HG02798 (cell line): ENCODE measurements at regions not wholly inside any gene's neighbourhood (a gene's known extent, or its start where the extent isn't known, plus 50 kb on each side); places are given as distances from the start of the nearest gene placed in this dataset.
"Not testable (repeated sequence)": the region's sequence is repeated elsewhere in the genome, so short reads cannot be mapped to it uniquely, and the experiment has no call there.

Source experiments
- ATAC-seq: cut with Tn5 transposase; IDR thresholded peaks from one replicate; pipeline ENCODE4 v1.9.1; 2021; ENCODE audit warnings: mild to moderate bottlenecking; ENCODE audit not compliant: unreplicated experiment, poor library complexity

DNA sequence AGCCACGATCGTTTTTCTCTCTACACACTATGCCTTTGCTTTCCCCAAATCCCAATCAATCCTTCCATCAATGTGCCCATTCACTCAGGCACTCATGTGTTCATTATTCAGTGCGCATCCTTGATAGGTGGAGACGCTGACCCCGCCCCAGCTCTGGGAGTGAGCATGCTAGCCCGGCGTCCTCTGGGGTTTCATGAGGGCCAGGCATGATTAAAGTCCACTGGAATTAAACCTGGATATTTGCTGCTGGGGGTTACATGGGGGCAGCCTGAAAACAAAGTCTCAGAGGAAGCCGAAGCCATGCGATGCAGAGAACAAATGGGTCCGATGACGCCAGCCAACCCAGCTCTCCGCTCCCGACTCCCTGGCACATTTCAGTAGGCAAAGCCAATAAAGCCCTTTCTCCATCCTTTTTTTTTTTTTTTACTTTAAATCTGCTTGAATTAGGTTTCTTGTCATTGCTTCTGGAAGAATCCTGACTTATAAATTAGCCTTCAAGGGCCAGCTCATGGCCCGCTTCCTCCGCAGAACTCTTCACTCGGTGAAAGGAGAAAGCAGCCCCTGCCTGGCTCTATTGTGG is 316.4 kb upstream of the ID2 start:
- no peak for ATAC-seq

GRCh38 chr2:8367833-8368232 is 314.0 kb upstream of the ID2 start:
- ATAC-seq: no peak

DNA sequence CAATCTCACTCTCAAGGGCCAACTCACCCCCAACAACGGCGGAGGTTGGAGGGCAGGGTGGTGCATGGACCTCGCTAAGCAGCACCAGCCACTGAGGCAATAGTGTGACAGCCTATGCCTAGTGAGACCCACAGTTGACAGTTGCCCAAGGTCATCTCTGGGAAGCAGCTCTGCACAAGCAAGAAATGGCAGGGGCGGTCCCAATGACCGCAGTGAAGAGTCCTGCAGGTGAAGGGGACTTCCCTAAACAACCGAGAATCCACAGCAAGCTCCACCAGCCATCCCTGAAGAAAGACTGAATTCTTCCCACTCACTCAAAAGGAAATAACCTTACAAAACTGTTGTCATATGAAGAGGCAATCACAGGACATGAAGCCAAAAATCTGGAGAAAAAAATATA is 313.4 kb upstream of the ID2 start:
- peak; percentile 84 for ATAC-seq

DNA sequence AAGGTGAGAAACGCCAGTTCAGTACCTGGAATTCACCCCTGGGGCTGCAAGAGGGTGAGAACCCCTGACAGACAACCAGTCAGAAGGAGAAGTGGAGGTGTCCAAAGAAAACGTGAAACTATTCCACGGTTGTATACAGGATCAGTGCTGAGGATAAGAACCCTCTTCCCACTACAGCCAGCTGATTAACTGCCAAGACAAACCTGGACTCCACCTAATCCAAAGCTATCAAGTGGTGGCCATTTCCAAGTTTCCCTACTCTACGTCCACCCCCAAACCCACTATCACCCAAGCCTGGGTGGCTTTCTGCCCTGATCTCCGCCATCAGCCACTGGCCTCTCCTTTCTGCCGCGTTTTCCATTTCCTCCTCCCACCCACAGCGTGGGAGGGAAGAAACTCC is 312.3 kb upstream of the ID2 start:
- ATAC-seq: no peak

- no peak for ATAC-seq
Measured at GRCh38 chr2:8370258-8370802, 311.5 kb upstream of the ID2 start.

DNA sequence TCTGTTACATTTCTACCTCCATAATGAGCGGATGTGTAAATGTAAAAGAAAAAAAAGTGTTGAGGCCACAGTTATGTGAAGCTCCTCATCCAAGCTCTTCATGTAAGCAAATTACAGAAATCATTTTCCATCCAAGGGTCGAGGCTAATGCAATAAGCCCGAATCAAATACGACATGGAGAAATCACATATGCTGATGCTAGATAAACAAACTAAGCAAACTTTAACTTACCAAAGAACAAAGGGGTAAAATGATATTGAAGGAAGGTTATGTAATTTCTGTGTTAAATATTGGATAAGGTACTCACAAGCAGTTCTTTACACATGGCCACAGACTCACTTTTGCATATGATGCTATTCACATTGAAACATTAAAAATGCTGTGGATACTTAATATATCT is 310.2 kb upstream of the ID2 start:
- no peak for ATAC-seq

- no peak for ATAC-seq
Measured at GRCh38 chr2:8374782-8375181, 307.1 kb upstream of the ID2 start.

- no peak for ATAC-seq
Measured at GRCh38 chr2:8376603-8377410, 305.0 kb upstream of the ID2 start.

DNA sequence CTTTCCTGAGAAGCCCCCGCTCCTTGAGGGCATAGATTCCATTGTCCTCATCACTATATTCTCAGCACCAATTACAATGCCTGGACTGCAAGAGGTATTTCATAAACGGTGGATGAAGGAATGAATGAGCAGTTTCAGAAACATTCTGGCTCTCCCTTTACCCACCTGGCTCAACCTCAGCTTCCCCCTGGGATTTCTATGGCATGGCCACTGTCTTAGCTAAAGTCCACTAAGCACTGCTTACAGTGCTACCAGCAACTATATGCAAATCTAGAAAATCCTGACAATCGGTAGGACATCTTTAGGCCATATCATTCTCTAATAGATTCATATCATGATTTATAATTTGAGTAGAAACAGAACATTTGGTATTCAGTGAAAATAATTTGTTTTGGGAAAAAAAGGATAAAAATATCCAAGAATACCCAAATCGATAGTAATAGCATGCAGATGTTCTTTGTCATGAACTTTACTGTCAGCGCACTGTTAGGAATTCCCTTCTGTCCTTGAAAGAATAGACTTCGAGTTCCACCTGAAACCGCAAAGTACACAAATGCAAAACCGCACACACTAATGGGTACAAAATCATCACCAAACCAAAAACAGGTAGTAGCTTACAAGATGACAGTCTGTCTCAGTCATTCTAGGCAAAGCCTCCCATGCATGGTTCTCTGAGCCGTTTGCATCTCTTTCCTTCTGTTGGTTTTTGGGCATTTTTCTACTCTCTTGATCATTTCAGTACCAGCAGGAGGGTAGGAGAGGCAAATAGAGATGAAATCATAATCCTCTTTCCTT is 303.6 kb upstream of the ID2 start:
- peak; percentile 60 for ATAC-seq

GRCh38 chr2:8379128-8379527 is 302.7 kb upstream of the ID2 start:
- ATAC-seq: no peak

- ATAC-seq: no peak
Measured at GRCh38 chr2:8379549-8379948, 302.3 kb upstream of the ID2 start.

DNA sequence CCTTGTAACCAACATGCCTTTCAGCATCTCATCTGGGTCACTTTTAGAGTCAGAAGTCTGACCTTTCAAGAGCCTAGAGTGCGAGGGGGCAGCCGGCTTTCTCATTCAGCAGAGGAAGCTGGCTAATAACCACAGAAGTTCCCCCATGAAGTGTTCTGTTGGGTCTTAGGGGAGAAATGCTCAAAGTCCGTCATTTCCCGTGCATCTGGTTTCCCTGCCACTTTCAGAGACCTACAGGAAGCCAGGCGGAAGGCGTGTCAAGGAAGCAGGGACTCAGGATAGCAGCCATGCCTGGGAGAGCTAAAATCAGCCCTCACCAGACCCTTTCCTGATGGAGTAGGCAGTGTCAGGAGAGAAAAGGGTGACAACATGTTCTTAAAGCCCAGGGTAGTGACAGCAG is 301.8 kb upstream of the ID2 start:
- no peak for ATAC-seq

DNA sequence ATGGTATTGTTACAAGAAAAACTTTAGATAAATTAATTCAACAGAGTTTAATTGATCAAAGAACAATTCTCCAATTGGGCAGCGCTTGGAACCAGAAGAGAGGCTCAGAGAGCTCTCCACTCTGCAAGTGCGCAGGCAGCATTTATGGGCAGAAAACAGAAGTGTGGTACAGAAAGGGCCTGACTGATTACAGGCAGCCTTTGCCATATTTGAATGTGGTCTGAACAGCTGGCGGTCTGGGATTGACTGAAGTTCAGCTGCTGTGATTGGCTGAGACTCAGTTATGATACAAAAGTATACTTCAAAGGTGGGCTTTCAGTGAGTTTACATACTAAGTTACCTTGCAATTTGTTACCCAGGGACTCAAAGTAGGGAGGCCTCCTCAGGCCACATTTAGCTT is 301.3 kb upstream of the ID2 start:
- ATAC-seq: peak; percentile 84

DNA sequence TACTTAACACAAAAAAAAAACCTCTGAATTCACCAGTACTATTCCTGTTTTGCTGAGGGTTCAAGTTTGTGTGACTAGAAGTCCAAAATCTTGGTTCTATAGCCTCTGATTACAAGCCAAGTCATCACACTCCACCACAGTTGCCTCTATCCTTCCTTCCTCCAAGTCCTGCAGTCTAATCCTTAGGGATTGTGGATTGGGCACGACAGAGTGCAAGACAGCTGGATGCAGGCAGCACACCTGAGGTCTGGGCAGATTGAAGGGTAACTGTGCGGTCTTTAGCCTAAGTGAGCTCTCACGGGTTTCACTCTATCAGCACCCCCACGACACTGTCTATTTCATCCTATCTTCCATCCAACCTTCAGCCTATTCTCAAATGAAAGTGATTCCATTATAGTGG is 299.4 kb upstream of the ID2 start:
- ATAC-seq: no peak

GRCh38 chr2:8386748-8387147 is 295.1 kb upstream of the ID2 start:
- ATAC-seq: not testable (repeated sequence)

GRCh38 chr2:8388781-8389180 is 293.1 kb upstream of the ID2 start:
- ATAC-seq: no peak

DNA sequence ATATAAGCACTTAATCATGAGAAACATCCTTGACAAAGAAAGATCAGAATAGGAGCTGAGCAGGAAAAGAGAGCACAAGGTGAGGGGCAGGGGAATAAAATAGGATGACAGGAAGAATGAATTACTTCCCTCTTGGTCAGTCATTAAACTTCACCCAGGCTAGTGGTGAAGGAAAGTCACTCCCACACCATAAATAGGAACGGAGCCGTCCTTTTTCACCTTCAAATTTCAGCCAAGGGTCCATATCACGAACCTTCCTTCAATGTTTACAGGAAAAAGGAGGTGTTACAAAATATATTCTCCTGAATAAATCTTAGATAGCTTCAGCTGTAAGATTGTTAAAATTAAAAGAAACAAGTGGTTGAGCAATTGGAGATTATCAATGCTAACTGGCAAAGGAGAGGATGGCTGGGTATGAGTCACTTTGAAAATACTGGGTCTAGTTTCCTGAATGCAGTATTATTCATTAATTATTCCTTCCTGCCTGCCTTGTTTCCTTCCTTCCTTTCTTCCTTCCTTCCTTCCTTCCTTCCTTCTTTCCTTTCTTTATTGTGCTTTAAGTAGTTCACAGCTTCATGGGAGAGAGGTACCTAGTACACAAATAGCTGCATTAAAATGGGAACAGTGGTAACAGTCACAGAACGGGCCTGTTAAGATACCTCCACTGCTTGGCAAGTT is 292.3 kb upstream of the ID2 start:
- ATAC-seq: no peak

DNA sequence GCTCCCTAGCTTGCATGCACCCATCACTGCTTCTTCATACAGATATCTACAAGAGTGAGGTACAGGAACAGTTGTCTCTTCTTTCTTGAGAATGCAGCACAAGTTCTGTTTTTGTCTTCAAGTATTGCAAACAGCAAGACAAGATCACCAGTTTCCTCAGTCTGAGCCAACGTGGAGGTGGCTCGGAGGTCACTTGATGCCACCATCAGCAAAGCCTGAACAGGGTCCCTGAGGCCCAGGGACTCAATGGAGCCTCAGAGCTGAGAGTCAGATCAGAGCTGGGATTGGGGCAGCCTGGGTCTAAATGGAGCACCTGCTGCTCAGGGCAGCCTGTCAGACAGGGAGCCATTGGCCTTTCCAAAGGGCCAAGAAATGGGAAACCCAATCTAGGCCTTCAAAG is 290.7 kb upstream of the ID2 start:
- no peak for ATAC-seq

GRCh38 chr2:8391584-8391983 is 290.3 kb upstream of the ID2 start:
- ATAC-seq: no peak

DNA sequence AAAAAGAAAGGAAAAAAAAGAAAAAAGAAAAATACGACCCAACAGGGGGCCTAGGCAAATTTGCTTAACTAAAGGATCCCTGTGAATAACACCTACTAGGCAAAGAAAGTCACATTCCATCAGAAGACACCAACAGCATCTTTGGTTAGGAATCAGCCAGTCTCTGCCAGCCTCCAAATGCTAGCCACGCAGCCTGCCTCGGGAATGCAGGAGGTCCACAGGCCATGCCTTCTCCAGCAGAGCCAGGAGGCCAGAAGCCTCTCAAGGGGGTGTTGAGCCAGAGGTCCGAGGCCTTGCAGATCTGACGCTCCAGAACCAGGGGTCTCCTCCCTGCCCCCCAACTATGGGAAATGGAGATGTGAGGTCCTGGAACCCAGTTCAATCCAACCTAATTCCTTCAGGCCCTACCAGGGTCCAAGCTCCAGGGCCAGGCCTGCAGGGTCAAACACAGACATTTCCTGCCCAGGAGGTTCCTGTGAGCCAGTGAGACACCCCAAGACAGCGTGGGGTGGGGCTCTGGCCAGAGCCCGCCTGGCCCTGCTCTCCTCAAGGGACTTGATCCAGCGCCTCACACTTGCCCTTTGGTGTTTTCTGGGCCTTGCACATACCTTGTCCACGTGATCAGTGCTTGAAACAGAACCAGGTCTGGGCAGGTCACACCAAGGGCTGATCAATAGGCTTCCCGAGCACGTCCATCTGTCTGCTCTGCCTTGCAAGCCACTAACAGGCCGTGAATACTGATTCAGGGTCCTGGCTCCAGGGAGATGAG is 289.6 kb upstream of the ID2 start:
- ATAC-seq: no peak
